ENCODE measurements at regions not wholly inside any gene's neighbourhood (a gene's known extent, or its start where the extent isn't known, plus 50 kb on each side); places are given as distances from the start of the nearest gene placed in this dataset.

DNA sequence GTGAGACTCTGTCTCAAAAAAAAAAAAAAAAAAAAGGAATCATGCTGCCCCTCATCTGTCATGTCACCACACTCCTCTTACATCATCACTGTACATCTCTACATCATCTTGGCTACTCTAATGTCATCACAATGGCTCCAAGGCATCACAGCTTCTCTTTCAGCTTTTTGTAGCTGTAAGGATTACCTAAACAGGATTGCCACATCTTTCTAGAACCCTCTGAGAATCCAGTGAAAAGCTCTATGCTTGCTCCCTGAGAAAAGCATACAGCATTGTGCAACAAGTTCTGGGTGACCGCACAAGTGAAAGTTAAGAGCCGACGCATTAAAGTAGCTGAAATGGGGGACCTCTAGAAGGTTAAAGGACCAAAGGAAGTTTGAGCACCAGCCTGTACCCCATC is 272.5 kb downstream of the C12orf50 start:
- 92 to 94% methylated on average over 3 of the region's 3 CpGs for WGBS, 2 experiments (ENCODE audit: low coverage in 1 of 2, low lambda C conversion rate in 2 of 2, missing lambda C conversion rate in 2 of 2)
- Histone ChIP-seq H3K4me3 (no peak overlapping the region), H3K79me2 (ENCODE audit: insufficient read depth) (no peaks in the 10 kb centered on the region), H3K27ac (no peak overlapping the region), H3K36me3 (ENCODE audit: low read depth) (no peaks in the 10 kb centered on the region), H3K27me3 (replicated peaks; ENCODE audit: insufficient read depth) (no peaks in the 10 kb centered on the region), H3K4me2 (ENCODE audit: unreplicated experiment) (no peak overlapping the region), H3K4me1 (ENCODE audit: insufficient read depth) (no peaks in the 10 kb centered on the region), H3K9ac (no peak overlapping the region), H4K20me1 (ENCODE audit: insufficient read depth) (no peaks in the 10 kb centered on the region), H3F3A (ENCODE audit: insufficient read depth) (no peaks in the 10 kb centered on the region), H3K9me3 (ENCODE audit: low read depth) (no peaks in the 10 kb centered on the region), H2AFZ (no peak overlapping the region), H3K9me2 (ENCODE audit: insufficient read depth) (no peaks in the 10 kb centered on the region)
- in situ Hi-C loops (cut with MboI): no loop called here
- DNase-seq: no peak
- no peak for TF ChIP-seq EZH2 (IDR thresholded peaks at IDR 0.05; ENCODE audit: insufficient read depth, poor library complexity, severe bottlenecking)
- TF ChIP-seq EZH2phosphoT487 (IDR thresholded peaks at IDR 0.05; ENCODE audit: insufficient read depth, low read depth): no peak

DNA sequence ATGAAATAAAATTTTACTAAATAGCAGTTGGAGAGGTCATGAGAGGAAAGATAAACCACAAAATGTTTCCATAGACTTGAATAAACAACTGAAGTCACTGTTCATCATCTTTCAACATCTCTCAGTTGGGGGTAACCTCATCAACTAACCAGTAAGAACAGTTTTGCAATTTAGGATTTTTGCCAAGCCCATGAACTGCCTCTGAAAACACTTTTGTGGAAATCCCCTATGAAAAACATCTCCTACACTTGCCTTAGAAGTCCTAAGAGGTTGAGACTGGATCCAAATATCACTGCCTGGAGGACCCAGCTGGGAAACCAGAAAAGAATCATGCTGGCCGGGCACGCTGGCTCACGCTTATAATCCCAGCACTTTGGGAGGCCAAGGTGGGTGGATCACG is 273.1 kb downstream of the C12orf50 start:
- H3K27me3 ChIP-seq (replicated peaks; ENCODE audit: insufficient read depth): no peaks in the 10 kb centered on the region
- H4K20me1 ChIP-seq (ENCODE audit: insufficient read depth): no peaks in the 10 kb centered on the region
- 50 to 78% methylated on average over 3 to 4 of the region's 4 CpGs for WGBS, 2 experiments (ENCODE audit: low coverage in 1 of 2, low lambda C conversion rate in 2 of 2, missing lambda C conversion rate in 2 of 2)
- H2AFZ ChIP-seq: no peak overlapping the region
- peak; percentile 58 for DNase-seq
- H3K79me2 ChIP-seq (ENCODE audit: insufficient read depth): no peaks in the 10 kb centered on the region
- no peak overlapping the region for H3K27ac ChIP-seq
- no peak overlapping the region for H3K9ac ChIP-seq
- H3K4me1 ChIP-seq (ENCODE audit: insufficient read depth): no peaks in the 10 kb centered on the region
- no peaks in the 10 kb centered on the region for H3K9me3 ChIP-seq (ENCODE audit: low read depth)
- H3K9me2 ChIP-seq (ENCODE audit: insufficient read depth): no peaks in the 10 kb centered on the region
- H3K4me2 ChIP-seq (ENCODE audit: unreplicated experiment): no peak overlapping the region
- H3K4me3 ChIP-seq: no peak overlapping the region
- H3F3A ChIP-seq (ENCODE audit: insufficient read depth): no peaks in the 10 kb centered on the region
- TF ChIP-seq EZH2phosphoT487 (IDR thresholded peaks at IDR 0.05; ENCODE audit: insufficient read depth, low read depth) (no peak), EZH2 (IDR thresholded peaks at IDR 0.05; ENCODE audit: insufficient read depth, poor library complexity, severe bottlenecking) (no peak)
- in situ Hi-C loops (cut with MboI): no loop called here
- H3K36me3 ChIP-seq (ENCODE audit: low read depth): no peaks in the 10 kb centered on the region

DNA sequence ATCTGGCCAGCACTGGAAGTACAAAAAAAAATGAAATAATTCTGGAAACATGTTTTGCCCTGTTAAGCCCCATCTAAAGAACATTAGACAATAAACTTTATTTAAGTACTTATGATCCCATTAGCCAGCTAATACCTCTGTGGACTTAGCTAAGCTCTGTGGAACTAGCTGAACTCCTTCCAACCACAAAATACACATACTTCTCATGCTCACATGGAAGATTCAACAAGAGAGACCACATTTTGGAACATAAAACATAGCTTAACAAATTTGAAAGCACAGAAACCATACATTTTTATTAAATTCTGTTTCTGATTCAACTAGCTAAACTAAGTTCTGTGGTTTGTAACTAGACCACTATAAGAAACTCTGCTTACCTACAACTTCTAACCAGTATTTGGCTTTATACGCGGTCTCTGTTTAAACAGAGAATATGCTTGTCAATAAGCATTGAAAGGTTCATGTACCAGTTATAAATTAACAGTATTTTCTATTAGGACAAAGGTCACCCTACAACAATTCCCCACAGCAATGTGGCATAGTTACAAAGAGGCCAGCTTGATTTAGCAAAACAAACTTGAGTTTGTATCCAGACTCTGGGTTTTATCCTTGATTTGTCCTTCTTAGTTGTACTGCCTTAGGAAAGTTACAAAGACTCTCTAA is 300.1 kb downstream of the C12orf50 start:
- H3K4me1 ChIP-seq (ENCODE audit: insufficient read depth): no peaks in the 10 kb centered on the region
- H3K27me3 ChIP-seq (replicated peaks; ENCODE audit: insufficient read depth): peaks cover 6% of the 10 kb centered on the region
- no peaks in the 10 kb centered on the region for H3K9me3 ChIP-seq (ENCODE audit: low read depth)
- H3K4me2 ChIP-seq (ENCODE audit: unreplicated experiment): no peak overlapping the region
- H3K79me2 ChIP-seq (ENCODE audit: insufficient read depth): no peaks in the 10 kb centered on the region
- no peak for TF ChIP-seq EZH2 (IDR thresholded peaks at IDR 0.05; ENCODE audit: insufficient read depth, poor library complexity, severe bottlenecking)
- no peaks in the 10 kb centered on the region for H3K9me2 ChIP-seq (ENCODE audit: insufficient read depth)
- H3K36me3 ChIP-seq (ENCODE audit: low read depth): no peaks in the 10 kb centered on the region
- WGBS, 2 experiments (ENCODE audit: low coverage in 1 of 2, low lambda C conversion rate in 2 of 2, missing lambda C conversion rate in 2 of 2): 60 to 67% methylated on average over 2 of the region's 2 CpGs
- H3K27ac ChIP-seq: no peak overlapping the region
- DNase-seq: no peak
- H3F3A ChIP-seq (ENCODE audit: insufficient read depth): no peaks in the 10 kb centered on the region
- in situ Hi-C loops (cut with MboI): no loop called here
- no peak overlapping the region for H3K4me3 ChIP-seq
- H2AFZ ChIP-seq: no peak overlapping the region
- H3K9ac ChIP-seq: no peak overlapping the region
- no peaks in the 10 kb centered on the region for H4K20me1 ChIP-seq (ENCODE audit: insufficient read depth)

DNA sequence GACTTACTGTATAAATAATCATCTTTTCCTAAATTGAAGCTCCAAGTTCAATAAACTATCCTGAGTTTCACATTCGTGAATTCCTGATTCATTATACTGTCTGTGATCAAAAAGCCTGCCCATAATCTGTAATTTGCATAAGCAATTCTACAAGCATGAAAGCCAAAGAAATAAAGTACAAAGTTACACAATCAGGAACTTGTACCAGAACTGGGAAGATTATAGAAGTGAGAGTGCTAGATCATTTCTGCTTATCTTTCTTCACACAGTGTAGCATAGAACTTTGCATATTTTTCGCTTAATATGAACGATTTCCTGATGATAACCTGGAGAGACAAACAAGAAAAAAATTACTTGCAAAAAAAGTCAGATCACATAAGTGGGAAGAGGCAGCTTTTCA is 308.2 kb downstream of the C12orf50 start:
- no peak overlapping the region for H3K9ac ChIP-seq
- H3K79me2 ChIP-seq (ENCODE audit: insufficient read depth): no peaks in the 10 kb centered on the region
- DNase-seq: no peak
- in situ Hi-C loops (cut with MboI): no loop called here
- no peak for TF ChIP-seq EZH2 (IDR thresholded peaks at IDR 0.05; ENCODE audit: insufficient read depth, poor library complexity, severe bottlenecking)
- TF ChIP-seq EZH2phosphoT487 (IDR thresholded peaks at IDR 0.05; ENCODE audit: insufficient read depth, low read depth): no peak
- no peak overlapping the region for H3K4me2 ChIP-seq (ENCODE audit: unreplicated experiment)
- H3F3A ChIP-seq (ENCODE audit: insufficient read depth): no peaks in the 10 kb centered on the region
- H2AFZ ChIP-seq: no peak overlapping the region
- H4K20me1 ChIP-seq (ENCODE audit: insufficient read depth): no peaks in the 10 kb centered on the region
- no peak overlapping the region for H3K4me3 ChIP-seq
- no peak overlapping the region for H3K27ac ChIP-seq
- no peaks in the 10 kb centered on the region; the same call in 1 of the 2 replicates for H3K27me3 ChIP-seq (replicated peaks; ENCODE audit: insufficient read depth)
- 8 to 16% methylated on average over 3 of the region's 3 CpGs for WGBS, 2 experiments (ENCODE audit: low coverage in 1 of 2, low lambda C conversion rate in 2 of 2, missing lambda C conversion rate in 2 of 2)
- H3K9me2 ChIP-seq (ENCODE audit: insufficient read depth): no peaks in the 10 kb centered on the region
- H3K36me3 ChIP-seq (ENCODE audit: low read depth): no peaks in the 10 kb centered on the region
- no peaks in the 10 kb centered on the region for H3K4me1 ChIP-seq (ENCODE audit: insufficient read depth)
- H3K9me3 ChIP-seq (ENCODE audit: low read depth): no peaks in the 10 kb centered on the region

DNA sequence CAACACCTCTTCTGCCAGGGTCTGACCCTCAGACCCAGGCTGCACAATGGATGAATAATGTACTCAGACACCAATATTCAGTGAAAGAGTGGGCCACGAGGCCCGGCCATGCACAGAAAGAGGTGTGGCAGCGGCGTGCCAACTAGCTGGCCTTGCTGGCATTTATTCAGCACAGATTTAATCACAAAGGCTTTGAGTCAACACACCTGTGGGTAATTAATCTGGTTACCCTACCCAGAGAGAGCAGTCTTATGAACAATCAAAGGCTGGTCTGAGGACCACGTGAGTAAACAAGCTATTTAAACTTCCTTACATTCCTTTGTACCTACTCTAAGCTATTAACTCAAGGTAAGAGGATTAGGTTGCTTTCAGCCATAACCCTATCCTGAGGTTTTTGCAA is 324.8 kb downstream of the C12orf50 start:
- no peaks in the 10 kb centered on the region for H3K4me1 ChIP-seq (ENCODE audit: insufficient read depth)
- DNase-seq: no peak
- no peak overlapping the region for H3K27ac ChIP-seq
- H2AFZ ChIP-seq: no peak overlapping the region
- H3K4me3 ChIP-seq: no peak overlapping the region
- TF ChIP-seq EZH2 (IDR thresholded peaks at IDR 0.05; ENCODE audit: insufficient read depth, poor library complexity, severe bottlenecking) (no peak), EZH2phosphoT487 (IDR thresholded peaks at IDR 0.05; ENCODE audit: insufficient read depth, low read depth) (no peak)
- H3K36me3 ChIP-seq (ENCODE audit: low read depth): no peaks in the 10 kb centered on the region
- H3K4me2 ChIP-seq (ENCODE audit: unreplicated experiment): no peak overlapping the region
- WGBS, 2 experiments (ENCODE audit: low coverage in 1 of 2, low lambda C conversion rate in 2 of 2, missing lambda C conversion rate in 2 of 2): 27 to 37% methylated on average over 5 of the region's 5 CpGs
- H3F3A ChIP-seq (ENCODE audit: insufficient read depth): no peaks in the 10 kb centered on the region
- no peaks in the 10 kb centered on the region for H3K9me3 ChIP-seq (ENCODE audit: low read depth)
- no peaks in the 10 kb centered on the region for H3K9me2 ChIP-seq (ENCODE audit: insufficient read depth)
- H4K20me1 ChIP-seq (ENCODE audit: insufficient read depth): no peaks in the 10 kb centered on the region
- no peaks in the 10 kb centered on the region for H3K27me3 ChIP-seq (replicated peaks; ENCODE audit: insufficient read depth)
- no peak overlapping the region for H3K9ac ChIP-seq
- no peaks in the 10 kb centered on the region for H3K79me2 ChIP-seq (ENCODE audit: insufficient read depth)
- in situ Hi-C loops (cut with MboI): no loop called here
